Vagina (tissue), 2 donors: ENCODE measurements at regions not wholly inside any gene's neighbourhood (a gene's known extent, or its start where the extent isn't known, plus 50 kb on each side); places are given as distances from the start of the nearest gene placed in this dataset.

ENCODE experiments used
- POLR2A ChIP-seq, 2 donors: fragments of 450-650 bp; IDR thresholded peaks; one replicate each; pipeline ENCODE4 v1.6.1; 2017; ENCODE audit warnings: antibody characterized with exemption in 2 of 2, mild to moderate bottlenecking in 2 of 2, moderate library complexity in 2 of 2
- POLR2AphosphoS5 ChIP-seq, 2 donors: sonication (generic); formaldehyde crosslinking; IDR thresholded peaks; one replicate each; pipeline ENCODE4 v1.9.0; 2017; ENCODE audit warnings: antibody characterized with exemption in 2 of 2, mild to moderate bottlenecking in 2 of 2, low read depth in 1 of 2; ENCODE audit not compliant: insufficient read depth in 1 of 2
- TF ChIP-seq, protein P1 (sequence below), 3 experiments: fragments of 450-650 bp in 2 of 3; fragments of 200-600 bp in 1 of 3; sonication (generic) in 1 of 3; IDR thresholded peaks; one replicate each; pipeline ENCODE4 v1.5.1; 2017 to 2019; ENCODE audit warnings: antibody characterized with exemption in 3 of 3, mild to moderate bottlenecking in 2 of 3, moderate library complexity in 2 of 3

DNA sequence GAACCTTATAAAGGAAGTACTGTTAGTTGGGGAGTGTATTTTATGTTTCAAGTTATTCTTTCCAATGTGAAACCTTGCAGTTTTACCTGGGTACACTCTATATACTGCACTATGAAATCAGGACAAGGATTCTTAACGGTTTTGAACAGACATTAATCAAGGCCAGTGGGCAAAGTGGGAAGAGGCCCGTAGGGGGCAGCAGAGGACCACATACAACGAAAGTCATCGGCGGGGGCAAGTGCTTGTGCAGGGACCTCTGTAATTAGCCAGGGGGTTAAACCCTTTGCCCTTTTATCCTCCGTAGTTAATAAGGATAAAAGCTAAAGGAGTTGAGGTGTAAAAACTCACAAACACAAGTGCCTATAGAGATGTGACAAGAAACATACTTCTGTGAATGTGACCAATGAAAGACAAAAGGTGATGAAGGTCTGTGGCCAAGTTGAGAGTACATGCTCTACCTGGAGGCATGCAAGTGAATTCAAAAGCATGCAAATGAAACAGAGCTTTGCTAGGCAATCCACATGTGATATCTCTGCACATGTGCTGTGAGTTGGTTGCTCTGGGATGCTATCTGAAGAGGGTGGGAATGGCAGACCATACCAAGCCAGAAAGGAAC is 392.7 kb upstream of the MAN1A1 start:
- TF ChIP-seq, protein P1, sequence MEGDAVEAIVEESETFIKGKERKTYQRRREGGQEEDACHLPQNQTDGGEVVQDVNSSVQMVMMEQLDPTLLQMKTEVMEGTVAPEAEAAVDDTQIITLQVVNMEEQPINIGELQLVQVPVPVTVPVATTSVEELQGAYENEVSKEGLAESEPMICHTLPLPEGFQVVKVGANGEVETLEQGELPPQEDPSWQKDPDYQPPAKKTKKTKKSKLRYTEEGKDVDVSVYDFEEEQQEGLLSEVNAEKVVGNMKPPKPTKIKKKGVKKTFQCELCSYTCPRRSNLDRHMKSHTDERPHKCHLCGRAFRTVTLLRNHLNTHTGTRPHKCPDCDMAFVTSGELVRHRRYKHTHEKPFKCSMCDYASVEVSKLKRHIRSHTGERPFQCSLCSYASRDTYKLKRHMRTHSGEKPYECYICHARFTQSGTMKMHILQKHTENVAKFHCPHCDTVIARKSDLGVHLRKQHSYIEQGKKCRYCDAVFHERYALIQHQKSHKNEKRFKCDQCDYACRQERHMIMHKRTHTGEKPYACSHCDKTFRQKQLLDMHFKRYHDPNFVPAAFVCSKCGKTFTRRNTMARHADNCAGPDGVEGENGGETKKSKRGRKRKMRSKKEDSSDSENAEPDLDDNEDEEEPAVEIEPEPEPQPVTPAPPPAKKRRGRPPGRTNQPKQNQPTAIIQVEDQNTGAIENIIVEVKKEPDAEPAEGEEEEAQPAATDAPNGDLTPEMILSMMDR (IDR thresholded peaks at IDR 0.05) = peak in 1 of 3 experiments; percentile 33
- TF ChIP-seq POLR2A (IDR thresholded peaks at IDR 0.05) (no peak), POLR2AphosphoS5 (IDR thresholded peaks at IDR 0.05; ENCODE audit: insufficient read depth in 1 of 2, low read depth in 1 of 2) (no peak)
